Astrocyte of the hippocampus (primary cell): ENCODE measurements at regions not wholly inside any gene's neighbourhood (a gene's known extent, or its start where the extent isn't known, plus 50 kb on each side); places are given as distances from the start of the nearest gene placed in this dataset.
A peak's percentile ranks its signal among the peaks of the same experiment; 100 is the strongest.
"Not testable (repeated sequence)": the region's sequence is repeated elsewhere in the genome, so short reads cannot be mapped to it uniquely, and the experiment has no call there.

Experiments used
- DNase-seq: peaks from one replicate; pipeline ENCODE4 v3.0.0; 2011; ENCODE audit warnings: low read depth, low spot score

DNA sequence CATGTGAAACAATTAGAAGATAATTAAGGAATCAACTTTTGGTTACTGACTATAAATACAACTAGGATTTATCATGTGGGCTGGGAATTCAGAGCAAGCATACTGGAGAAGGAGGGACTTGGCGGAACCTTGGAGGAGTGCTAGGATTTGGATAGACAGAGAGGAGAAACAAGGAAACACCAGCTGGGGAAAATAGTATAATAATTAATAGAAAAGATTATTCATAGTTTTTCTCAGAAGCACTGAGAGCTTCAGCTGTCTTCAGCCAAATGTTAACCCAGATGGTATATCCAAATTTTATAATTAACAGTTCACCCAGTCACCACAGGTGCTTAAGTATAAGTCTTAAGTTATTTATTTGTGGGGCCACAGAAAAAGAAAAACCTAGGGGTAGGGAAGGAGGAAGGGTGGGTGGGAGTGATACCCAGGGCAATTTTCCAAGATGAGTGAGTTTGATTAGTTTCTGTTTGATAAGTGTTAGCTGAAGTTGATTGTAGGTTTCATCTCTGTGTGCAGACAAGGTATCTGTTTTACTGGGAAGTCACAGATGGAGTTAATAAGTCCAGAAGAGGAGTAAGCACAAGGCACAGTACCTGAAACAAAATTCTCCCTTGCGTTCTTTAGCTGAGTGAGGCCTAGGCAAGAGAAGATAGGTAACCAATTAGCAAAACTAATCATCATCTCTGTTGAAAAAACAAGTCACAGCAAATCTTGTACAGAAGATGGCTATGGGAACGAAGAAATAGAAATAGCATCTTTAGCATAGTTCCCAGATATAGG is 175.5 kb downstream of the TFAP2B start:
- DNase-seq, result no peak

DNA sequence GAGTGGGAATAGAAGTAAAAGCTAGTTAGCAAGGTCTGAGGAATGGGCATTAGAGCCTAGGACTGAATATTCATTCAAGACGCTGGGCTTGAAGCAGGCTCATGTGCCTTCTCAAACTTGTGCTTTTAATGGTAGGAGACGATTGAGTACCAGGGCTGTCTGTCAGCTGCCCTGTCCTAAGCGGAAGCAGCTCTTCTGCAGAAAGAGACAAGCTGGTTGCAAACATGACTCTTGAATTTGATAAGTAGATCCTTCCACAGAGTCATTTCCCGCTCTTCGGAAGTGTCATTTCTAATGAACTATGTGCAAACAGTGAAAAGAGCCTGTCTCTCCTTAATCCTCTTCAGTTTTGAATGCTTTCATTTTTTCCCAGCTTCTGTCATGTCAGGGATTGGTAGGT is 176.4 kb downstream of the TFAP2B start:
- DNase-seq, result no peak

DNA sequence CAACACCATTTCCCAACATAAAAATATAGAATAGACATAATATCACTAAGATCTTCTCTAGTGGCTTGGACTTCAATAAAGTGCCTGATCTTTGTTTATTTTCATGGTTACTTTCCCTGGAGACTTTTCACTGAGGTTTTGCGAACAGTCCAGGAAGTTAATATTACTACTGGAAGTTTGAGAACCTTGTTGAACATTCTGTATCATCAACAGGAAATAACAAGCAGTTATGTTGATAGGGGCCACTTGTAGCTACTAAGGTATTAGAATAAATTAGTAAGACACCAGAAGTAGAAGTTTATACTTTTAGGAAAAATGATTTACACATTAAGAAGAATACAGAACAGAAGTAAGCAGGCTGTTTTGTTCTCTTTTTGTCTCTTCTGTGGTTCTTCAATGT is 180.2 kb downstream of the TFAP2B start:
- DNase-seq, result no peak

DNA sequence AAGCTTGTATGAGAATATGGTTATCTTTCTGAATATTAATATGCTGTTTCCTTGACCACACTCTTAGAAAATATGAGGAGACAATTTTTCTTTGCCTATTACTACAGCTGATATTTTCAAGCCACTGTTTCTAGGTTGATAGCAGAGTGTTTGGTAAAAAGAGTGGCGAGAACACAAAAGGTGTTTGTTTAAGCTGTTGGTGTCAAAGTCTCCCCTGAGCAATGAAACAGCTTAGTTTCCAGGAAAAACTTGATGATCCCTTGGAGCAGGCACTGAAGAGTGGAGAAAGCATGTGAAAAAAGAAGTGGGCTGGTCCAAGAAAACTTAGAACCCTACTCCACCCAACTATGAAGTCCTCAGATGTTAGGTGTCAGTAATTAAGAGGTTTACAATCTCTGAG is 182.7 kb downstream of the TFAP2B start:
- DNase-seq, result no peak

DNA sequence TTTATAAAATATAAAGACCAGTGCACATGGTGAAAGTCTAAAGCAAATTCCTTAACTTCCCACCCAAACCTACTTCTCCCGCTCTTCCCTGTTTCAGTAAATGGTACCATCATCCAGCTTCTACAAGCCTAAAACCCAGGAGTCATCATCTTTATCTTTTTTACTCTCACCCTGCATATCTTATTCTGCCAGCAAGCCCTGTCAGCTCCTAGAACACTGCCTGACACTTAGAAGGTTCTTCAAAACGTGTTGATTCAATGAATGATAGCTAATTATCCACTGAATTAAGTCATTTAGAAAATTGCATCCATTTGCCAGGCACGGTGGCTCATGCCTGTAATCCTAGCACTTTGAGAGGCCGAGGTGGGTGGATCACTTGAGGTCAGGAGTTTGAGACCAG is 185.7 kb downstream of the TFAP2B start:
- DNase-seq, result no peak

DNA sequence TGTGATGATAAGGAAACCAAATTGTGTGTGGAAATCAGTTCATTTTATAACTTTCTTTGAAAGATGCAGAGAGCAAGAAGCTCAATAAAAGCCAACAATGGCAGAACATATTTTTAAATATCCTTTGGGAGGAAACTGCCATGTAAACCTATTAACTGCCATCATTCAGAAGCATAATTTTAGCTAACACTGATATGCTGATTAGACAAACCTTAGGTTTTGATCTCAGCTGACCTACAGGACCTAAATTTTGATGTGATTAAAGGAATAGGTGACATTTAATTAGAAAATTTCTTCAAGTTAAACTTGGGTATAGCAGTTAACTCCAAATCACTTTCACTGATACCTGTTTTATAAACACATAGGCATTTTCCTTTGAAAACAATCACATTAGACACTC is 187.1 kb downstream of the TFAP2B start:
- no peak for DNase-seq

DNA sequence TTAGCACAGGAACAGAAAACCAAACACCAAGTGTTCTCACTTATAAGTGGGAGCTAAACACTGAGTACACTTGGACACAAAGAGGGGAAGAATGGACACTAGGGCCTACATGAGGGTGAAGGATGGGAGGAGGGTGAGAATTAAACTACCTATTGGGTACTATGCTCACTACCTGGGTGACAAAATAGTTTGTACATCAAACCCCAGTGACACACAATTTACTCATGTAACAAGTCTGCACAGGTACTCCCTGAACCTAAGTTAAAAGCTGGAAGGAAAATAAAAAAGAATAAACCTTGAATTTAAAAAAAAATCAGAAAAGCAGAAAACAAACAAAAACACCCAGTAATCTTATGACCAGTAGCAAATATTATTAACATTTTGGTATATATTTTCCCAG is 188.6 kb downstream of the TFAP2B start:
- no peak for DNase-seq

DNA sequence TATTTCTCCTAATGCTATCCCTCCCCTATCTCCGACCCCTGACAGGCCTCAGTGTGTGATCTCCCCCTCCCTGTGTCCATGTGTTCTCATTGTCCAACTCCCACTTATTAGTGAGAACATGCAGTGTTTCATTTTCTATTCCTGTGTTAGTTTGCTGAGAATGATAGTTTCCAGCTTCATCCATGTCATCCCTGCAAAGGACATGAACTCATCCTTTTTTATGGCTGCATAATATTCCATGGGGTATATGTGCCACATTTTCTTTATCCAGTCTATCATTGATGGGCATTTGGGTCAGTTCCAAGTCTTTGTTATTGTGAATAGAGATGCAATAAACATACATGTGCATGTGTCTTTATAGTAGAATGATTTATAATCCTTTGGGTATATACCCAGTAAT is 190.0 kb downstream of the TFAP2B start:
- DNase-seq, result not testable (repeated sequence)

DNA sequence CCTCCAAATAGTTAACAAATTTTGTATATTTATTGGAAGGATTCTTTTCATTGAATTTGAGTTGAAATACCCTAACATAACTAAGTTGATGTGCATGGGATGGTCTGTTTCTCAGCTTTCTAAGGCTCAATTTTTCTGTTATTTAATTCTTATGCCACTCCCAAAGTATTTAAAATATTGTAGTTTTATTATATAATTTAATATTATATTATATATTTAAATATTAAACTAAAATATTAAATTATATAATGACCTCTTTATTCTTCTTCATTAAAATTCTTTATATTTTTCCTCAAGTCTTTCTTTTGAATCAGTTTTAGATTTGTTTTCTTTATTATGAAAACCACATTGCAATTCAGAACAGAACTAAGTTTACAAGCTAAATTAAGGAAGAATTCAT is 194.7 kb downstream of the TFAP2B start:
- DNase-seq, result no peak

DNA sequence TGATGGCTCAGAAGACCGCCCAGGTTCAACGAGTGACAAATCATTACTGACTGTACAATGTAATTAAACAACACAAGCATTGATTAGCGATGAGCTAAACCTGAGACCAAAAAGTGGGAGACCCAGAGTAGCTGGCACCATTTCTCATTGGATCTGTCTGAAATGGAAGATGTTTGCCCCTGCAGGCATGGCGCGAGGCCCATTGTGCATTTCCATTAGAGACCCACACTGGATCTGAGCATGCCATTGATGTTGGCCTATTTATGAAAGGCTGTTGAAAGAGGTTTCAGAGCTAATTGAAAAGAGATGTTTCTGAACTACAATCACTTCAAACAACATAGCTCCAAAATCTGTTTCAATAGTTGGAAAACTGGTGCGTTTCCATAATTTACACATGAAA is 196.7 kb downstream of the TFAP2B start:
- no peak for DNase-seq

DNA sequence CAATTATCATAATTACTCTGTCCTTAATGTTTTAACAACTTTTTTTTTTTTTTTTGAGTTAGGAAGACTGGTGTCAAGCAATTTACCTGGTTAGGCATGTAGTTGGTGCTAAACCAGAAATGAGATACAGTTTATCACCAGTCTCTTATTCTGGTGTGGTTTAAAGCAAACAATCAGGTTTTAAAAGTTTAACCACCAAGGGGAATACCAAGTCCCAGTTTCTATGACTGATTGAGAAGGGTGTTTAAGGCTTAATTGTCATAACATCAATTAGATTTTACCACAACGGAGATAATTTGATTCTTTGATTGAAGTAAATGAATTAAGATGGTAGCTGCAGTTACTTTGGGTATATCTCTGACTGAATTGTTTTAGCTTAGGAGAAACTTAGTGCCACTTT is 197.8 kb downstream of the TFAP2B start:
- no peak for DNase-seq

DNA sequence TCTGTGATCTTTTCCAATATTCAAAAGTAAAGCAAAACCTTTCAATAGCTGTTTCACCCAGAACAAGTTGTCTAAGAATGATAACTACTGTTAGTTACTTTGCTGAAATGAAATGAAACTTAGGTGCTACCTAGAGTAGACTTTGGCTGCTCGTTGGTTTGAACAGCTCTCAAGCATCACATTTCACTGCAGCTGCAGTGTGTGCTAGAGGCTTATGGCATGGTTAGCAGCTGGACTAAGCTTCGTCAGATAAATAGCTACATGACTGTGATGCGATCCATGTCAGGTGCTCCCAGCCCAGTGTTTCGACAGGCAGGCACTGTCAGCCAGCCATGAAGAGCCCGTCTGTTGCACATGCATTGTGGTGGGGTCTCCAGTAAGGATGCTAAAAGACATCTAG is 201.1 kb downstream of the TFAP2B start:
- DNase-seq, result no peak

DNA sequence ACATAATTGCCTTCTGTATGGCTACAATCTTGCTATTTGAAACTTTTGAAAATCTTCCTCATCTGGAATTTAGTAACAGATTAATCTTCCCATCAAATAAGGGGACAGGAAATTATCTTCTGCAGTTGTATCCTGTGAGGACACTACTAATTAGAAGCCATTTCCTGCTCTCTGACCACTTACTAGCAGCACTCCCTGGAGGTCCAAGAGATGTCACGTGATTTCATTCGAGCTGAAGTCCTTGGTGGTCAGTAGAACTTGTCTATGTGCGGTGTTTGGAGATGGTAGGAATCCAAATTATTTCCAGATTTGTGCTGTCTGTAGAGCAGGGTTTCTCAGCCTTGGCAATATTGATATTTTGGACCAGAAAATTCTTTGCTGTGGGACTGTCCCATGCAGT is 202.5 kb downstream of the TFAP2B start:
- no peak for DNase-seq

DNA sequence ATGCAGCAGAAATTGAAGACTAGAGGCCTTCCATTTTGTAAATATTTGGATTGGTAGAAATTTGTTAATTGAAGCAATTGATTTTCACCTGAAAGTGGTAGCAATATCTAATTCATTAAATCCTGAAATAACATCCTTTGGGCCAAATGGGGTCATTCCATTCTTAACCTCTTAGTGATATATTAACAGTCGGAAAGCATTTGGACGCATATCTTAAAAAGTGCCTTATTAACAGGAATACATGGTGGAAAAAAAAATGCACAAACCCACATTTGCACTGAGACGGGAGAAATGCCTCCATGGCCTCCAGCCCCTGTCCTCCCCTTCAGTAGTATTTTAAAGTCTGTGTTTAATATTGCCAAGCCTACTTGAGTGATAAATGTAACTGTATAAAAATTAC is 205.5 kb downstream of the TFAP2B start:
- no peak for DNase-seq

DNA sequence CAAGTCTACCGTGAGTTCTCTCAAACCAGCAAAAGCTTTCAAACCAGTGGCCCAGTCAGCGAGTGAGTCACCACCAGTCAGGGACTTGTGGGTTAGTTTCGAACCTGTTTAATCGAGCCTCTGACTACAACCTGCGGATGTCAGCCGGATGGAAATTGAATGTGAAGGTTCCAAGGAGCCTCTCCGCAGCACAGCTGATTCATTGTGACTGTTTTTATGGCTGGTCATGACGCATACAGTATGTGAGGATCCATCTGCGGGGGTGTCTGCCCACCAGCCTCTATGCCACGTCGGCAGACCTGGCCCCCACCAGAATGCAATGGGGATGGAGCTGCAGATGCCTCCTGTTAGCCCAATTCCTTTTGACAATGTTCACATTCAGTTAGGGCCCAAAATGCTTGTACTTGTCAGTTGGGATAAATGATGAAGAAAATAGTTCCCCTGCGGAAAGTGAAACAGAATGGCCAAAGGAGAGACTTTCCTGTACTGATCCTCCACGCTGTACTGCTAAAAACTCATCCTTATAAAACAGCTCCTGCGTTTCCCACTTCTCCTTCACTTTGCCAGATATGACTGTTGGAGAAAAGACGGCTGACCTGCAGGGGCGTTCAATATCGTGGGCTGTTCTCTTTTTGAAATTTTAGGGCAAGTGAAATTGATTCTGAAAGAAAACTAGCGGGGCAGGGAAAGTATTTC is 206.6 kb downstream of the TFAP2B start:
- DNase-seq, result peak; percentile 29

DNA sequence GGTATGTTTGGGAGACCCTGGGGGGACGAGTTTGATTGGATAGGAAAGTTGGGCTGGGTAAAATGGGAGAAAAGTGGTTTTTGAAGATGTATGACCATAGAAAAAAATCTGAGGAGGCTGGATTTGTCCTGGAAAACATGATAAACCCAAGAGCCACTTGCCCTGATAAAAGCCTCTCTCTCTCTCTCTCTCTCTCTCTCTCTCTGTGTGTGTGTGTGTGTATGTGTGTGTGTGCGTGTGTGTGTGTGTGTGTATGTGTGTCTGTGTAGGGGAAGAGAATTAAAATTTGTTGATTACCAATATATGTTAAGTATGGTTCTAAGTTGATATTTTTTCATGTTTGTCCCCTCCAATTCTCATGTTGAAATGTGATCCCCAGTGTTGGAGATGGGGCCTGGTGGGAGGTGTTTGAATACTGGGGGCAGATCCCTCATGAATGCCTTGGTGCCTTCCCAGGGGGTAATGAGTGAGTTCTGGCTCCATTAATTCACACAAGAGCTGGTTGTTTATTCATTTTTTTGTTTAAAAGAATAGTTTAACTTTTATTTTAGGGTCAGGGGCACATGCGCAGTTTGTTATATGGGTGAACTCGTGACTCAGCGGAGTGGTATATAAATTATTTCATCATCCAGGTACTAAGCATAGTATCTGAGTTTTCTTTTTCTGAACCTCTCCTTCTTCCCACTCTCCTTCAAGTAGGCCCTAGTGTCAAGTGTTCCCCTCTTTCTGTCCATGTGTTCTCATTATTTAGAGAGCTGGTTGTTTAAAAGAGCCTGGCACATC is 208.8 kb downstream of the TFAP2B start:
- no peak for DNase-seq

DNA sequence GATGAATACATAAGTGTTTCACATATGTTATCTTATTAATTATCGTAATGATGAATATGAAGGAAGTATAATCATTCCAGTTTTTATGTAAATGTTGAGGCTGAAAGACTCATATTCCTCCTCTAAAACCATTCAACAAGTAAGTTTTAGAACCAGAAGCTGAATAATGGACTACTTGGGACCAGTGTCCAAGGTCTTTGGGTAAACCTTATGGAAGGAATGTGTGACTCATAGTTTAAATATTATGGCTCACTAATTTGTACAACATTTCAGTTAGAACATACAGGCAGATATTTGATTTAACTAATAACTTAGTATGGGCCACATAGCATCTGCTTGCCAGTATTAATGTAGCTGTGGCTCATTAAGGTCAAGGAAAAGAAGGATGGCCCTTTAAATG is 209.6 kb downstream of the TFAP2B start:
- DNase-seq, result peak; percentile 6

DNA sequence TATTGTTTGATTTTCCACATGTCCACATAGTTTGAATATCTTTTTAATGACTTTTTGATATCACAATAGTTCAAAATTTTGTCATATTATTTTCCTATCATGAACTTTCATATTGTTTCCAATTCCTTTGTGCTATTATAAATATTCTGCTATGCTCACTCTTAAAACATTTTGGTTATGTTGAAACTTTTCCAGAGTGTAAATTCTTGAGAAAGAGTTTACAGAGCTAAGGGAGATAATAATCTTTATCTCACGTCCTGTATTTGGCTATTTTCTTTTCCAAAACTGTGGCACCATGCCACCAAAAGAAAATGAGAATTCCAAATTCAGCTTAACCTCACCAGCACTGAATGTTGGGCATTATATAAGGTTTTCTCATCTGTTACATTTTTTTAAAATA is 210.9 kb downstream of the TFAP2B start:
- no peak for DNase-seq

DNA sequence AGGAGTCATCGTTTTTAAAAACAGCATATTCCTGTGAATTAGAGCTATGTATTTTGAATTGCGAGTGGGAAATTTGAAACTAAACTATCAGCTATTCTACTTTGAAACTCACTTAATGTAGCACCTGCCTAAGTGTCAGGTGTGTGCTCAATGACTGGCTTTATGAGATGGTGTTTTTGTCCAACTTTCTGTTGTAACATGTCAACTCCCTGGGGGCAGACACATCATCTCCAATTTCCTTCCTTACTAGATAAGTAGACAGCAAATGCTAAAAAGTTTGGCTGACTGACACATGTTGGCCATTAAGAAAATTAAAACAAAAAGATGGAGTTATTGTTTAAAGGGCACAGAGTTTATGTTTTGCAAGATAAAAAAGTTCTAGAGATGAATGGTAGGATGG is 226.9 kb downstream of the TFAP2B start:
- DNase-seq, result no peak

DNA sequence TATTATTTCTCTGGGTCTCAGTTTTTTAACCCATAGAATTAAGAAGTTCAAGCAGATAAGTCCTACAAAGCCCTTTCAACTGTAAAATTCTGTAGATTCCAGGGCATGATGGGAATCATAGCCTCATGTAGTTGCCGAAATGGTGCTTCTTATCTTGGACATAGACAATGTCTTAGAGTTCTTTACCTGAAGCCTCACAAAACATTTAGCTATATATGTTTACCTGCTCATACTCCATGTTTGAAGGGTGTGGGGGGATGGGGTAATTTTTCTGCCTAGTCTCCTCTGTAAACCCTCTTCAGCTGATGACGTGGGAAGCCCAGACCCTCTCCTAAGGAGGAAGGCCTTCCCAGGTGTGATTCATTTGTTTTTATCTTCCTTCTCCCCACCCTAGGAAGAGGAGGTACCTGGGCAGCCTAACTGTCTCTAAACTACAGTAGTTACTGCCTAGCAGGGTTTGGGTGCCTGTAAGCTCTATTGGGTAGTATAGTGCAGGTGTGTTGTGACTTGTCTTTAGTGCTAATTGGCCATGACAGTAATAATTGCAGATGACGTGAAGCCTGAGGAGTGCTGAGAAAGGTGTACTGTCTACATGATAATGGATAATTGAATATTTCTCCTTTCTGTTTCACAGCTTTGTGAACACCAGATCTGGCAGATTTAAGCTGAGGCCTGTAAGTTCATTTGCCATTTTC is 230.8 kb downstream of the TFAP2B start:
- no peak for DNase-seq

DNA sequence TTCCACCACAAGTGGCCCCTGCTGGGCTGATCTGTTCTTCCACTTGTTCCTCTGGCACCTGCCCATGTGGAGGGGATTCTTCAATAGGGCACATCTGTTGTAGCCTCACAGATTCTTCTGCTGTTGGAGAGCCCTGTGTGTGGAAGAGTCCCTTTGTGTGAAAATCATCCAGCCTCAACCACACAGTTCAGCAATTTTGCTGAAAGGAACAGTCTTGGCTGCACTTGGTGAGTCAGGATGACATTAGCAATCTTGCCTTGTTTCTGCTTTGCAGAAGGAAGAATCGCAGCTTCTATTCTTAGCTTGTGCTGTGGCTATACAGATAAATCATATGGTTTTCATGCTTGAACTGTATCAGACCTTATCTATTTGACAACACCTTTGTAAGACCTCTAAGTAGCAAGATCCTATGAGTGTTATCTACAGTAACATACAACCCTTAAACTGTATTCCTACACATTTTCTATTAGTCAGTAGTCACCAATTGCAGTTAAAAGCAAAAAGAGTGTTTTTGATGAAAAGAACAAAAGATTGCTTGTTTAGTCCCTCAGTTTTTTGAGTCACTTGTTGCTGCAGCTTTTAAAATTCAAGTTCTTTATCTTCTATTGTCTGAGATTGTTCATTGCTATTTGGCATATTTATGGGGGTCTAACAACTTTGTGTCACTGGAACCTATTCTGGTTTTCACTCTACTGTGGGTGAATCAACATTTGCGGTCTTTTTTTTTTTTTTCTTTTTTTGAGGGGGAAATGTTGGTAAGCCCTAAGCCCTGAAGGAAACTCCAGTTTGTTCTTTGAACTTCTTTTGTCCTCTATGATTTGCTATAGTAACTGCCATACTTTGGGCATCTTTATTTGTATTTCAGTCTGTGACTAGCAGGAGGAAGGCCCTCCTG is 231.6 kb downstream of the TFAP2B start:
- DNase-seq, result peak; percentile 3
